HG03095 (cell line): ENCODE measurements at regions not wholly inside any gene's neighbourhood (a gene's known extent, or its start where the extent isn't known, plus 50 kb on each side); places are given as distances from the start of the nearest gene placed in this dataset.

ENCODE experiments used
- ATAC-seq: cut with Tn5 transposase; IDR thresholded peaks from one replicate; pipeline ENCODE4 v1.9.1; 2021; ENCODE audit warnings: moderate library complexity; ENCODE audit not compliant: unreplicated experiment

- ATAC-seq, result no peak
These were observed 267.8 kb upstream of the SHH start for GRCh38 chr7:156080046-156080445.

DNA sequence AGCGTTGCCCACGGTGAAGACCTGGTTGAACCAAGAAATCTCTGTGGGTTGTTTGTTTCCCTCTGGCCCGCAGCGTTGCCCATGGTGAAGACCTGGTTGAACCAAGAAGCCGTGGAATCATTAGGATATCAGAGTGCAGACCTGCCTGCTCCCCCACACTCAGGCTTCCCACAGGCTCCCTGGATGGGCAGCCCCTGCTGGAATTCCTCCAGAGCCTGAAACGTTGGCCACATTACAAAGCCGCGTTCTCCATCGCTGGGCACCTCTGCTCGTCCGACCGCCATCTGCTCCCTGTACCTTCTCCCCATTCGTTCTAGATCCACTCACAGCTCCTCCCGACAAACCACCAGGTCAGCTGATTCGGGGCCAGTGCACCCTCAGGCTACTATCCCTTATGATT, 266.9 kb upstream of the SHH start:
- no peak for ATAC-seq

GRCh38 chr7:156074982-156075615, 262.8 kb upstream of the SHH start:
- ATAC-seq, result no peak

DNA sequence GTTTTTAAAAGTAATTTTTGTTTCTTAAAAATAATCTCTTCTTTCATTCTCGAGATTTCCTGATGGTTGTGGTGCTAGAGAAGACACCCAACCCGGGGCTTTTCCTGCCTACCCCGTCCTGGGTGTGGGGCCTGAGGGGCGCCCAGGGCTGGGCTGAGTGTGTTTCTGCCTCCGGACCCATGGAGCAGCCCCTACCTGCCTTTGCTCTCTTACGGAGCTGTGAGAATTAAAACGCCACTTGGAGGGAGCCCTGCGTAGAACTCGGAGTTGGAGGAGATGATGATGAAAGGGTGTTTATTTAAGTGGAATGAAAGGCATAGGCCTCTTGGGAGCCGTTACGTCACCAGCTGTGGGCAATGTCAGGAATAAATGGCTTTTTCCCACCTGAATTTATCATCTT, 261.8 kb upstream of the SHH start:
- ATAC-seq, result no peak

GRCh38 chr7:156073366-156074052, 261.2 kb upstream of the SHH start:
- no peak for ATAC-seq

DNA sequence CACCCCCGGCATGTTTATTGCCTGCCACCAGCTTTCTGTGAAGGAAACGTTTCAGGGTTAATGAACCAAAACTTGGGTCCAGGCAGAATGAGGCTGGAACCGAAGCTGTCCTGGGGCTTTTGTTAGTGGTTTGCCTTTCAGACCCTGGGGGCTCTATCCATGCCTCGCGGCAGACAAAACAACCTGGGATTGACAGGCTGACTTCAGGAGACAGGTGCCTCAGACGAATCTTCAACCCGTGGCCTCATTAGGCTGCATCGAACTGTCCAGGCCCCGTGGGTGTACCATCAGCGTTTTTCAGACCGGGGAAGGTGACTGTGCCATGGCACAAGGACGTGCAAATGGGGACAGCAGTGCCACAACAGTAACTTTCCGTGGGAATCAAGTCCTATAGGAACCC, 259.3 kb upstream of the SHH start:
- ATAC-seq, result no peak

- no peak for ATAC-seq
These were observed 257.6 kb upstream of the SHH start for GRCh38 chr7:156069891-156070290.

- ATAC-seq, result no peak
These were observed 254.9 kb upstream of the SHH start for GRCh38 chr7:156067156-156067555.

DNA sequence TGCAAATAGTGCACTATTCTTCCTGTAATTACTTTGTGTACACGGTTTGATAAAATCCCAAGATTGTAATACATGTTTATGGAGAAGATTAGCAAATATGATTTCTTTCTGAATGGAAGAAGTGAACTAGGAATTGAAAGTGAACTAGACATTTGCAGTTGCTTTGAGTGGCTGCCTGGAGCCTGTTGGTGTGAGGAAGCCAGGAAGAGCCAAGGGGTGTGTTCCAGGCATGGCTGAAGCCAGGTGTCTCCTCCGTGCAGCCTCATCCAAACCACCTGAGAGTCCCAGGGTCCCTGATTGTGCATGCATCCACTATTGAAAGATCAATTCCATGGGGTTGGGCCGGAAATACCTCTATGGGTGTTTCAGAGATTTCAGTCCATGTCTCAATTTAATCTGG, 253.1 kb upstream of the SHH start:
- ATAC-seq, result no peak

GRCh38 chr7:156064971-156065386, 252.7 kb upstream of the SHH start:
- ATAC-seq, result no peak

DNA sequence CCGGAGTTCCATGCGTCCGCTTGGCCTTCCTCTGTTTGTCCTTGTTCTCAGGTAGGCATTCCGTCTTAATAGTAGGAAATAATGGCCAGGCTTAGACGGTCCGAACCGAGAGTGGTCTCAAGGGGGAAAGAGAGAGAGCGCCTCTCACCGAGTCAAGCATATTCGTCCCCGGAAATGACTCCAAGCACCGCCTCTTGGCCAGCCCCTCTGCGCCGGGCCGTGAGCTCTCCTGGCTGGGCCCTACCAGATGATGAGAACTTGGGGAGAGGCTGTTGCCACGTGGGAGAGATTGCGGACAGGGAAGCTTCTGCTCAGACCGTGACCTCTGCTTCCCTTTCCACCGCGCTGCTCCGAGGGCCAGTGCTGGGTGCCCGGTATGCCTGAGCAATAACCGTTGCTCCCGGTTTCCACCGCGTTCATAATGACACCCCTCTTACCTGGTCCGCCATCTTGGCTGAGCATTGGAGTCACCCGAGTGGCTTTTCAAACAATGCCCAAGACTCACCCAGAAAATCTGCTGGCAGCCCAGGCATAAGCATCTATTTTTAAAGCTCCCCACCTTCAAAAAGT, 251.1 kb upstream of the SHH start:
- ATAC-seq, result no peak

GRCh38 chr7:156062286-156062685, 250.0 kb upstream of the SHH start:
- ATAC-seq, result no peak

- ATAC-seq, result no peak
These were observed 249.5 kb upstream of the SHH start for GRCh38 chr7:156061689-156062255.

- no peak for ATAC-seq
These were observed 248.7 kb upstream of the SHH start for GRCh38 chr7:156060925-156061324.

GRCh38 chr7:156059369-156059768, 247.1 kb upstream of the SHH start:
- no peak for ATAC-seq

DNA sequence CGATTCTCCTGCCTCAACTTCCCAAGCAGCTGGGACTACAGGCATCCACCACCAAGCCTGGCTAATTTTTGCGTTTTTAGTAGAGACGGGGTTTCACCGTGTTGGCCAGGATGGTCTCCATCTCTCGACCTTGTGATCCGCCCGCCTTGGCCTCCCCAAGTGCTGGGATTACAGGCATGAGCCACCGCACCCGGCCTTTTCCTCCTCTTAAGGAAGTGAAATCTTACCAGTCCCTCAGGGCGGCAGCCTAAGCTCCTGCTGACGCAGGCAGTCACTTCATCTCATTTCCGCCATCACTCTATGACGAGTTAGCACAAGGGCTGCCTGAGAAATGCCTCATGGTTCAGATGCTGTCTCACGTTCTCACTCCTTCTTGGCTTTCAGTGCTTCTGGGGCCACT, 246.0 kb upstream of the SHH start:
- ATAC-seq, result no peak

GRCh38 chr7:156056534-156056933, 244.3 kb upstream of the SHH start:
- no peak for ATAC-seq

GRCh38 chr7:156055206-156055822, 243.1 kb upstream of the SHH start:
- no peak for ATAC-seq

- no peak for ATAC-seq
These were observed 239.6 kb upstream of the SHH start for GRCh38 chr7:156051884-156052283.

DNA sequence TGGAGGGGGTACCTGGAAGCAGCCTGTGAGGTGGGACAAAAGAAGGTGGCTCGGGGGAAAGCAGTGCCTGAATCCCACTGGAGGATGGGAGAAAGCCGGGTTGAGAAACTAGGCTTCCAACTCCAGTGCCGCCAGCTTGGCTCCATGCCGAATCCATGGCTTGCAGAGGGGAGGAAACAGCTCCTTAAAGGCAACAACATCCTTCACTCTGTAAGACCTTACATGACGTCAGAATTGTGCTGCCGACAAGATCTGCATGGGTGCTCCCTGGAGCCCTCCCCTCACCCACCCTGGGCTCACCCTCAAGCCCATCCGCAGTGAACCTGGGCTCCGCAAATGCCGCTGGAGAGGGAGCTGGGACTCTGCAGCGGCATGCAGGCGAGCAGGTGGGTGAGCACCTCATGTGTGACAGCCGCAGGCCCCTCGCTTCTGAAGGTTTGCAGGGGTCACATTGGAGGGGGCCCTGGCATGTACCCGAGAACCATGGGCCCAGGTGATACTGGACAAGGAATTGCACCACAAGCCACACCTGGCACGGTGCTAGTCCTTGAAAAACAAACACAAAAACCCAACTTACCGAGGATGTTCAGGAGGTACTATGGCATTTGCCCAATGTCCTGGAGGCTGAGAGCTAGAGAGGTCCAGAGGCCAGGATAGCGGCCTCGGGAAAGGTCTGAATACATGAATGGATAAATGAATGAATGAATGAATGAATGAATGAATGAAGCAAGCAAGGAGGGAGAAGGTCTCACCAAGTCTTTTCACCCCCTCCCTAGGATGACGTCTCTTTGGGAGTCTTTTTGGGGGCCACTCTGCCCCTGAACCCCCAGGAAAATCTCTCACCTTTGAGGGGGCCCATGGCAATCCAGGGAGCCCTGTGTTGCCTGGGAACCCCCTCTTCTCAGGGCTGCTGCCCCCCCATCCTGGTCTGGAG, 238.6 kb upstream of the SHH start:
- ATAC-seq, result no peak

DNA sequence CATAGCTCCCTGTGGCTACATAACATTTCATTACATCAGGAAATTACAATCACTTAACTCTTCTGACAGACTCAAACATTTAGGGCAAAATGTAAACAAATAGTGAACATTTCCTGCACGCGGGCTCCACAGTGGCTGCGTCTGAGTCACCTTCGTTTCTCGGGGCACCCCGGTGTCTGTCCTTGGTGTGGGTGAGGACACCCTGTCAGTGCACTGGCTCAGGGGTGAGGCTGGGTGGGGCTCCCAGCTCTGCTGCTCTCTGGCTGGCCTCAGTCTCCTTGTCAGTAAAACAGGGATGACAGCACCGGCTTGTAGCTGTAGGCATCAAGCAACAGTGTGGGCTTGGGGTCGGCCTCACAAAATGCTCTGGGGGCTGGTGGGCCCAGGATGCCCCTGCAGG, 237.1 kb upstream of the SHH start:
- ATAC-seq, result no peak
